SH-SY5Y (cell line): ENCODE measurements at regions not wholly inside any gene's neighbourhood (a gene's known extent, or its start where the extent isn't known, plus 50 kb on each side); places are given as distances from the start of the nearest gene placed in this dataset.

ENCODE experiments used
- GATA2 ChIP-seq: IDR thresholded peaks from 2 replicates; pipeline ENCODE4 v1.6.1; 2011; ENCODE audit warnings: mild to moderate bottlenecking, low read depth, low read length
- GATA3 ChIP-seq: IDR thresholded peaks from 2 replicates; pipeline ENCODE4 v1.6.1; 2011; ENCODE audit warnings: low read depth, mild to moderate bottlenecking, low read length, moderate library complexity

DNA sequence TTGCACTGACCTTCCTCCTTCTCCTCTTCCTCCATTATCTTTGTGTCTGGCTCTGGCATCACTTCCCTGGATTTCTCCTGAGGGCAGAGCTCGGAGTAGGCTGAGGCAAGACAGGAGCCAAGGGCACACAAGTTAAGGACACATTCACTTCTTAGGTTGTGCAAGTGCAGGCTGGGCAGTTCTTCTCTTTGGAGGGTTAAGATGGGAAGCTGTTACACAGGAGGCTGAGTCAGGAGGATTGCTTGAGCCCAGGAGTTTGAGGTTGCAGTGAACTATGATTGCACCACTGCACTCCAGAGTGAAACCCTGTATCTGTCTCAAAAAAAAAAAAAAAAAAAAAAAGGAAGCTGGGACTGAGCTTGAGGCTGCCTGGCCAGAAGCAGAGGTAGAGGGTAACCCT is 176.2 kb upstream of the ANKRD28 start:
- TF ChIP-seq GATA3 (no peak), GATA2 (no peak)
